HG03520 (cell line): ENCODE measurements at regions not wholly inside any gene's neighbourhood (a gene's known extent, or its start where the extent isn't known, plus 50 kb on each side); places are given as distances from the start of the nearest gene placed in this dataset.

Experiments used
- ATAC-seq: cut with Tn5 transposase; IDR thresholded peaks from one replicate; pipeline ENCODE4 v1.9.1; 2021; ENCODE audit warnings: mild to moderate bottlenecking, moderate library complexity; ENCODE audit not compliant: unreplicated experiment

DNA sequence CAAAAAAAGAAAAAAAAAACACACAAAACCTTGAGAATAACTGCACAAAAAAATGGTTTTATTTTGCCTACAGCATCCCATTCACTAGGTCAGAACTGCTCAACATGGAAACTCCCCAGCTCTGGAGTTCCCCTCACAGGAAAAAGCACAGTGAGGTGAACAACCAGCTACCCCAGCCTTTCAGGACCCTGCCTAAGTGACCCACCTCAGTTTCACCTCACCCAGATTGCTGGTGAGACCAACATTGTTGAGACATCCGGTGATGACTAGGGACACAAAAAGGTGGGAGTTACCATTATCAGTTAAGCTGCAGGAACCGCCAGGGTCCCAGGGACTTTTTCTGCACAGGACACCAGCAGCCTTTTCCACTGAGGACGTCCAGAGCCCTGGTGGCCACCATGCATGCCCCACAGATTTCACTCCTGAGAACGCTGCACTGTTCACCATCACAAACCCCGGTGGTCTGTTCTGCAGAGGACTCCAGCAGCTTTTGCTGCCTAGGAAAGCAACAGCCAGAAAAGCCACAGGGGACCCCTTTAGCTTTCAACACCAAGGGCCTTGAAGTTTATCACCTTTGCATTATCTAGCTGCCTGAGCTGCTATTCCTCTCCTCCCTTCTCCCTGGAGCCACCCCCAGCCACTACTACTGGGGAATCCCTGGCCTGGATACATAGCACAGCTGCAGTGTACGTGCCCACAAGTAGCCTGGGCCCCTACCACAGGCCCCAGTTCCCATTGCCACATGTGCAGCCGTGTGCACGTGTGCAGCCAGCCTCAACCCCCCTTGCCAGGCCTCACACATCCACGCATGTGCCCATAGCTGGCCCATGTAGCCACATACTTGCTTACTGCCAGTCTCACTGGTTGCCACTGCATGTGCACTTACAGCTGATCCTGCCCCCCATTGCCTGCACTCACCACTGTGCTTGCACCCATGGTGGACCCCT lies 62.5 kb upstream of the FAR2 start:
- no peak for ATAC-seq

DNA sequence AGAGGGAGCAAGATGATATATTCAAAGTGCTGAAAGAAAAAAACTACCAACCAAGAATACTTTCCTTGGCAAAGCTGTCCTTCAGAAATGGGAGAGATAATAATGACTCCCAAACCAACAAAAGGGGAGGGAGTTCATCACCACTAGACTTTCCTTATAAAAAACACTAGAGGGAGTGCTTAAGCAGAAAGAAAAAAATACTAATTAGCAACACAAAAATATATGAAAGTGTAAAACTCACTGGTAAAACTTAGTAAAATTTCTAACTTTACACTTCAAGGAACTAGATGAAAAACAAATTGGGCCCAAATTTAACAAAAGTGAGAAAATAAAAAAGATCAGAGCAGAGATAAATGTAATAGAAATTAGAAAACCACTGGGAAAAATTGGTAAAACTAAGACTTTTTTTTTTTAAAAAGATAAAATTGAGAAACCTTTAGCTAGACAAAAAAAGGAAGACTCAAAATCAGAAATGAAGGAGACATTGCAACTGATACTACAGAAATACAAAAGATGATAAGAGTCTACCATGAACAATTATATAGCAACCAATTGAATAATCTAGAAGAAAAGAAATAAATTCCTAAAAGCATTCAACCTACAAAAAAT lies 60.4 kb upstream of the FAR2 start:
- ATAC-seq = no peak
